Keratinocyte (primary cell): ENCODE measurements at regions not wholly inside any gene's neighbourhood (a gene's known extent, or its start where the extent isn't known, plus 50 kb on each side); places are given as distances from the start of the nearest gene placed in this dataset.

ENCODE experiments used
- DNase-seq: peaks from one replicate; pipeline ENCODE4 v3.0.0-alpha.2; 2011; ENCODE audit warnings: low read depth, missing footprints, low spot score
- FAIRE-seq: peaks from 2 replicates; lab custom pipeline; 2011; peaks lifted over from hg19 to GRCh38; lab: Jason Lieb, UNC
- H2AFZ ChIP-seq: 2 replicates; pipeline ENCODE4 v1.6.0; 2012; ENCODE audit warnings: low read length, control low read depth, inconsistent platforms; ENCODE audit not compliant: control insufficient read depth
- H3K27ac ChIP-seq: 2 replicates; pipeline ENCODE4 v1.5.1; 2011; ENCODE audit warnings: low read length; ENCODE audit not compliant: control insufficient read depth, insufficient read depth
- H3K27me3 ChIP-seq: 3 replicates; pipeline ENCODE4 v1.6.0; 2011; ENCODE audit warnings: low read length; ENCODE audit not compliant: control insufficient read depth, insufficient read depth; ENCODE audit errors: extremely low read depth
- H3K36me3 ChIP-seq, 2 experiments: 2 replicates in 1 of 2; 3 replicates in 1 of 2; pipeline ENCODE4 v1.5.1; 2011; ENCODE audit warnings: low read length in 2 of 2, mild to moderate bottlenecking in 1 of 2; ENCODE audit not compliant: control insufficient read depth in 2 of 2, insufficient read depth in 2 of 2; ENCODE audit errors: extremely low read depth in 1 of 2
- H3K4me1 ChIP-seq: 3 replicates; pipeline ENCODE4 v1.5.1; 2011; ENCODE audit warnings: low read length; ENCODE audit not compliant: control insufficient read depth, insufficient read depth; ENCODE audit errors: extremely low read depth
- H3K4me2 ChIP-seq: 3 replicates; pipeline ENCODE4 v1.6.0; 2011; ENCODE audit warnings: low read depth, low read length; ENCODE audit not compliant: control insufficient read depth, insufficient read depth; ENCODE audit errors: extremely low read depth
- H3K4me3 ChIP-seq, 3 experiments: fragments of 200-600 bp in 1 of 3; sonication (generic) in 1 of 3; 2 replicates in 2 of 3; 3 replicates in 1 of 3; pipeline ENCODE4 v1.5.1; 2011 to 2016; ENCODE audit warnings: low read length in 3 of 3, mild to moderate bottlenecking in 3 of 3, control low read depth in 2 of 3, inconsistent platforms in 1 of 3, low read depth in 1 of 3, mixed read lengths in 1 of 3, mixed run types in 1 of 3, moderate library complexity in 1 of 3; ENCODE audit not compliant: control insufficient read depth in 2 of 3, insufficient read depth in 2 of 3; ENCODE audit errors: extremely low read depth in 1 of 3
- H3K79me2 ChIP-seq: 2 replicates; pipeline ENCODE4 v1.6.0; 2012; ENCODE audit warnings: low read length; ENCODE audit not compliant: control insufficient read depth, insufficient read depth
- H3K9ac ChIP-seq: 3 replicates; pipeline ENCODE4 v1.6.0; 2011; ENCODE audit warnings: low read length; ENCODE audit not compliant: control insufficient read depth, insufficient read depth; ENCODE audit errors: extremely low read depth
- H3K9me1 ChIP-seq: 3 replicates; pipeline ENCODE4 v1.6.0; 2011; ENCODE audit warnings: low read length; ENCODE audit not compliant: control insufficient read depth, insufficient read depth; ENCODE audit errors: extremely low read depth
- H3K9me3 ChIP-seq: 2 replicates; pipeline ENCODE4 v1.5.1; 2012; ENCODE audit warnings: low read depth, low read length; ENCODE audit not compliant: control insufficient read depth
- H4K20me1 ChIP-seq: 3 replicates; pipeline ENCODE4 v1.6.0; 2011; ENCODE audit warnings: low read length; ENCODE audit not compliant: control insufficient read depth, insufficient read depth; ENCODE audit errors: extremely low read depth
- EZH2 ChIP-seq: IDR thresholded peaks from one replicate; pipeline ENCODE4 v1.6.1; 2012; ENCODE audit warnings: inconsistent platforms, mild to moderate bottlenecking, low read length, moderate library complexity
- dilution Hi-C: fragments of 300-500 bp; cut with MboI; formaldehyde crosslinking; loops from one replicate; pipeline ENCODE4 v1.7.0; 2020; ENCODE audit warnings: low sequenced_read_pairs; ENCODE audit not compliant: extremely low pct_ligation_motif_present
- TF ChIP-seq, protein P1 (sequence below), 3 experiments: IDR thresholded peaks in 1 of 3; conservative IDR thresholded peaks in 1 of 3; optimal IDR thresholded peaks in 1 of 3; 2 replicates in 2 of 3; 3 replicates in 1 of 3; pipeline versions ENCODE3 to v1.5.1; 2011; ENCODE audit warnings: low read length in 3 of 3, mild to moderate bottlenecking in 3 of 3, moderate library complexity in 2 of 3, control low read depth in 1 of 3, inconsistent platforms in 1 of 3; ENCODE audit not compliant: insufficient read depth in 2 of 3; ENCODE audit errors: extremely low read depth in 1 of 3

DNA sequence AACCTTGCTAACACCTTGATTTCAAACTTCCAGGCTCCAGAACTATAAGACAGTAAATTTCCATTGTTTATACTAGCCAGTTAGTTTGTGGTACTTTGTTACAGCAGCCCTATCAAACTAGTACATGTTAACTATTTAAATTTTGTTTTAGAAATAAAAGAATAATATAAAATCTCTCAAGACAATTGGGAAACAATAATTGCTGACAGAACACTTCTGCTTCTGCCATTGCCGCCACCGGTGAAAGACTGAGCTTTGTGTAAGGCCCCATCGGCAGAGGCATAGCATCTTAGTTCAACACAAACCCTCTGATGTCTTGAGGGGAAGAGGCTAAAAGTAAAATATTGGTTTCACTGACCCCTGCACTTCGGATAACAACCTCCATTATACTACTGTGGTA is 1607.1 kb upstream of the SEL1L start:
- H3K9me3 ChIP-seq: no peaks in the 10 kb centered on the region
- DNase-seq (no peak), FAIRE-seq (no peak)
- H3K79me2 ChIP-seq: no peaks in the 10 kb centered on the region
- TF ChIP-seq EZH2: no peak
- TF ChIP-seq, protein P1, sequence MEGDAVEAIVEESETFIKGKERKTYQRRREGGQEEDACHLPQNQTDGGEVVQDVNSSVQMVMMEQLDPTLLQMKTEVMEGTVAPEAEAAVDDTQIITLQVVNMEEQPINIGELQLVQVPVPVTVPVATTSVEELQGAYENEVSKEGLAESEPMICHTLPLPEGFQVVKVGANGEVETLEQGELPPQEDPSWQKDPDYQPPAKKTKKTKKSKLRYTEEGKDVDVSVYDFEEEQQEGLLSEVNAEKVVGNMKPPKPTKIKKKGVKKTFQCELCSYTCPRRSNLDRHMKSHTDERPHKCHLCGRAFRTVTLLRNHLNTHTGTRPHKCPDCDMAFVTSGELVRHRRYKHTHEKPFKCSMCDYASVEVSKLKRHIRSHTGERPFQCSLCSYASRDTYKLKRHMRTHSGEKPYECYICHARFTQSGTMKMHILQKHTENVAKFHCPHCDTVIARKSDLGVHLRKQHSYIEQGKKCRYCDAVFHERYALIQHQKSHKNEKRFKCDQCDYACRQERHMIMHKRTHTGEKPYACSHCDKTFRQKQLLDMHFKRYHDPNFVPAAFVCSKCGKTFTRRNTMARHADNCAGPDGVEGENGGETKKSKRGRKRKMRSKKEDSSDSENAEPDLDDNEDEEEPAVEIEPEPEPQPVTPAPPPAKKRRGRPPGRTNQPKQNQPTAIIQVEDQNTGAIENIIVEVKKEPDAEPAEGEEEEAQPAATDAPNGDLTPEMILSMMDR (optimal IDR thresholded peaks at IDR 0.05 in 1 of 3, IDR thresholded peaks at IDR 0.05 in 1 of 3, conservative IDR thresholded peaks at IDR 0.05 in 1 of 3; ENCODE audit: extremely low read depth in 1 of 3, insufficient read depth in 2 of 3, low read length in 3 of 3): no peak
- no peaks in the 10 kb centered on the region for H3K9me1 ChIP-seq
- no peaks in the 10 kb centered on the region for H3K4me1 ChIP-seq
- H3K4me2 ChIP-seq: no peak overlapping the region
- H3K36me3 ChIP-seq: no peaks in the 10 kb centered on the region
- dilution Hi-C loops: no loop called here
- no peak overlapping the region for H3K4me3 ChIP-seq
- H3K27me3 ChIP-seq: no peaks in the 10 kb centered on the region
- H4K20me1 ChIP-seq: no peaks in the 10 kb centered on the region
- no peak overlapping the region for H3K9ac ChIP-seq
- H3K27ac ChIP-seq: no peak overlapping the region
- no peak overlapping the region for H2AFZ ChIP-seq

DNA sequence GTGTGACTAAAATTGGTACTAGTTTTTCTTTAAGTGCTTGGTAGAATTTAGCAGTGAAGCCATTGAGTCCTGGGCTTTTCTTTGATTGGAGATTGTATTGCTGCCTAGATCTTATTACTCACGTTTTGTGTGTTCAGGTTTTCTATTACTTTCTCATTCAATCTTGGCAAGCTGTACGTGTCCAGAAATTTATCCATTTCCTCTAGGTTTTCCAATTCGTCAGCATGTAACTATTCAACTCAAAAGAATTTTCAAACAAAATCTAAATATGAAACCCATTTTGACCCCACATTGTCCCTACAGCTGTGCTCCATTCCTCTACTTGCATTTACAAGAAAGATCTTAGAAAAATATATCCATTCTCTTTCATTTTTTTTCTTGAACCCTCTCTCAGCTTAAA is 1613.4 kb upstream of the SEL1L start:
- H3K9me1 ChIP-seq: no peaks in the 10 kb centered on the region
- DNase-seq: no peak
- dilution Hi-C loops: no loop called here
- no peak overlapping the region for H3K4me3 ChIP-seq
- H2AFZ ChIP-seq: no peak overlapping the region
- no peak overlapping the region for H3K9ac ChIP-seq
- H3K27ac ChIP-seq: no peak overlapping the region
- FAIRE-seq: no peak
- TF ChIP-seq EZH2: no peak
- TF ChIP-seq, protein P1 (optimal IDR thresholded peaks at IDR 0.05 in 1 of 3, IDR thresholded peaks at IDR 0.05 in 1 of 3, conservative IDR thresholded peaks at IDR 0.05 in 1 of 3; ENCODE audit: extremely low read depth in 1 of 3, insufficient read depth in 2 of 3, low read length in 3 of 3): no peak
- no peaks in the 10 kb centered on the region for H3K9me3 ChIP-seq
- H3K27me3 ChIP-seq: no peaks in the 10 kb centered on the region
- no peak overlapping the region for H3K4me2 ChIP-seq
- H3K4me1 ChIP-seq: no peaks in the 10 kb centered on the region
- no peaks in the 10 kb centered on the region for H3K36me3 ChIP-seq
- no peaks in the 10 kb centered on the region for H3K79me2 ChIP-seq
- no peaks in the 10 kb centered on the region for H4K20me1 ChIP-seq
